ENCODE measurements at regions not wholly inside any gene's neighbourhood (a gene's known extent, or its start where the extent isn't known, plus 50 kb on each side); places are given as distances from the start of the nearest gene placed in this dataset.
"Not testable (repeated sequence)": the region's sequence is repeated elsewhere in the genome, so short reads cannot be mapped to it uniquely, and the experiment has no call there.

GRCh38 chr12:127143020-127143419 lies 1124.0 kb upstream of the TMEM132C start:
- no peak for DNase-seq (ENCODE audit: low spot score)

GRCh38 chr12:127144770-127145169 lies 1122.2 kb upstream of the TMEM132C start:
- no peak for DNase-seq (ENCODE audit: low spot score)

GRCh38 chr12:127145241-127145928 lies 1121.6 kb upstream of the TMEM132C start:
- DNase-seq (ENCODE audit: low spot score) = no peak

- DNase-seq (ENCODE audit: low spot score) = no peak
These were observed 1120.8 kb upstream of the TMEM132C start for GRCh38 chr12:127145929-127146789.

GRCh38 chr12:127146991-127147718 lies 1119.8 kb upstream of the TMEM132C start:
- DNase-seq (ENCODE audit: low spot score) = no peak

GRCh38 chr12:127147724-127148123 lies 1119.2 kb upstream of the TMEM132C start:
- no peak for DNase-seq (ENCODE audit: low spot score)

- DNase-seq (ENCODE audit: low spot score) = no peak
These were observed 1118.7 kb upstream of the TMEM132C start for GRCh38 chr12:127148318-127148717.

- no peak for DNase-seq (ENCODE audit: low spot score)
These were observed 1117.6 kb upstream of the TMEM132C start for GRCh38 chr12:127149226-127149964.

GRCh38 chr12:127150028-127150427 lies 1116.9 kb upstream of the TMEM132C start:
- DNase-seq (ENCODE audit: low spot score) = no peak

GRCh38 chr12:127150479-127150878 lies 1116.5 kb upstream of the TMEM132C start:
- no peak for DNase-seq (ENCODE audit: low spot score)

GRCh38 chr12:127150956-127151355 lies 1116.0 kb upstream of the TMEM132C start:
- no peak for DNase-seq (ENCODE audit: low spot score)

- no peak for DNase-seq (ENCODE audit: low spot score)
These were observed 1113.0 kb upstream of the TMEM132C start for GRCh38 chr12:127153996-127154395.

GRCh38 chr12:127154830-127155229 lies 1112.1 kb upstream of the TMEM132C start:
- DNase-seq (ENCODE audit: low spot score) = not testable (repeated sequence)

- not testable (repeated sequence) for DNase-seq (ENCODE audit: low spot score)
These were observed 1110.9 kb upstream of the TMEM132C start for GRCh38 chr12:127155935-127156619.

GRCh38 chr12:127157501-127158366 lies 1109.2 kb upstream of the TMEM132C start:
- DNase-seq (ENCODE audit: low spot score) = not testable (repeated sequence)

GRCh38 chr12:127158385-127159061 lies 1108.4 kb upstream of the TMEM132C start:
- no peak for DNase-seq (ENCODE audit: low spot score)

- no peak for DNase-seq (ENCODE audit: low spot score)
These were observed 1105.5 kb upstream of the TMEM132C start for GRCh38 chr12:127161466-127161865.

- DNase-seq (ENCODE audit: low spot score) = no peak
These were observed 1104.7 kb upstream of the TMEM132C start for GRCh38 chr12:127162307-127162706.

GRCh38 chr12:127162902-127163301 lies 1104.1 kb upstream of the TMEM132C start:
- DNase-seq (ENCODE audit: low spot score) = no peak

Data from NAMALWA (cell line).